SK-MEL-5 (cell line): ENCODE measurements at regions not wholly inside any gene's neighbourhood (a gene's known extent, or its start where the extent isn't known, plus 50 kb on each side); places are given as distances from the start of the nearest gene placed in this dataset.
"Not testable (repeated sequence)": the region's sequence is repeated elsewhere in the genome, so short reads cannot be mapped to it uniquely, and the experiment has no call there.

Source experiments
- DNase-seq: peaks from one replicate; pipeline ENCODE4 v3.0.0-alpha.2; 2016; ENCODE audit warnings: low read depth, low spot score
- in situ Hi-C: cut with HindIII; loops from 2 replicates; pipeline ENCODE4 v1.10.0; 2016; ENCODE audit warnings: low sequenced_read_pairs, high pct_unique_total_duplicates, low pct_unique_long_range_greater_than_20kb

DNA sequence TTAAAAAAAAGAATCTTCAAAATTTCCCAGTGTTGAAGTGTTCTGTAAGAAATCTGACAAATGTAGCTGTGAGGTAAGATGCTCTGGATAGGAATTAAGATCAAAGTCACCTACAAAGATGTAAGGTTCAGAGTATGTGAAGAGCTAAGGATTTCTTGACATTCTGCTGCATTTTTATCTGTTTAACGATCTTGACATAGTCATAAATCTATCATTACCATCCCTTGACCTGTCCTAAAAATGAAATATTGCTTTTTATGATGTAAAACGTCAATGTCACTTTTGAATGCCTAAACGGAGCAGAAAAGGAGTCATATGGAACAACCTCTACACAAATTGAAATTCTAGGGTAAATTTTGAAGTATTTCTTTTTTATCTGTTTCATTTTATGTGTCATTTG lies 939.3 kb downstream of the CDH18 start:
- DNase-seq, result no peak
- in situ Hi-C loops, result no loop called here

DNA sequence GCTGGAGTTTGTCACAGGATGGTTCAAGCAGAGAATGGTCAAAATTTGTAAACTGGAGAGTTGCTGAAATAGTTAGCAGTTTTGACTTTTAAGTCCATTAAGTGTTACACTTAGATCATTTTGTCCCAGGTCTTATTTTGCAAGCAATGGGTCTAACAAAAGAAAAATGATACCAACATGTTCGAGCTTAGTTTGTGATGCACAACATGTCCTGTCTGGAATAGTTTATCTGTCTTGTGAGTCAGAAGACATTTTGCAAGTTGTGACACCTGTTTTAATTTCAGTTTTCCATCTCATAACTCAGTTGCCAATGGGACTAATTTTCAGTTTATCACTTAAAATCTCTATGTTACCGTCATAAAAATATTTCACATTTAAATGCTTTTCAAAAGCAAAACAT lies 929.8 kb downstream of the CDH18 start:
- in situ Hi-C loops, result no loop called here
- DNase-seq, result no peak

DNA sequence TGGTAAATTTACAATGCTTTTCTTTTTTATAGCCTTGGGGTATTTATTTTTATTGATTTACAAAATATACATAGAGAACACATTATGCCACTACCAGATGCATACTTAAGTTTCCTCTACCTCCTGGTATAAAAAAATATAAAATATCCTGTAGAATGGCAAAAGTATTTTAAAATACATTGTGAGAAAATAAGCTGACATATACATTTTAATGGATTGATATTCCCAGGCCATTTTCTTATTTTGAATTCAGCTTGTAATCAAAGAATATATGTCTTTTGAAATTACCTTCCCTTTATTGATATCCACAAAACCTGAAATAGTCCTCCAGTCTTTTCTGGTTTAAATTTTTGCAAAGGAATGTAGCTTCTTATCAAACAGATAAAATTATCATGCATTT lies 923.9 kb downstream of the CDH18 start:
- no peak for DNase-seq
- in situ Hi-C loops, result no loop called here

DNA sequence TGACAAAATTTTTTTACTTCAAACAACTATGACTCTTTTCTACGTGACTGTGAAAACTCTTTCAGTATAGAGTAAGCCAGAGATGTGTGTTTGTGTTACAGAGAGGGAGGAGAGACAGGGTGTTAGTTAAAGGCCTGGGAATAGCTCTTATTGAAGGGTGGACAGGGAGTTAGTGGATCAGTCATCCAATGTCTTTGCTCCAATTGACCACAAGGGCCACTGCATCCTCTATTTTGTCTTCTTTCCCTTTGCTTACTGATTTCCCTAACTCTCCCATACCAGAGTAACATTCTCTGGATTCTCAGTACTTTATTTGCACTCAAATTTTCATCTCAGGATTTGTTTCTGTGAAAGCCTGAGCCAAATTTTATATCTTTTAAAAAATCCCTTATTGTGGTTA lies 920.3 kb downstream of the CDH18 start:
- in situ Hi-C loops, result no loop called here
- no peak for DNase-seq

DNA sequence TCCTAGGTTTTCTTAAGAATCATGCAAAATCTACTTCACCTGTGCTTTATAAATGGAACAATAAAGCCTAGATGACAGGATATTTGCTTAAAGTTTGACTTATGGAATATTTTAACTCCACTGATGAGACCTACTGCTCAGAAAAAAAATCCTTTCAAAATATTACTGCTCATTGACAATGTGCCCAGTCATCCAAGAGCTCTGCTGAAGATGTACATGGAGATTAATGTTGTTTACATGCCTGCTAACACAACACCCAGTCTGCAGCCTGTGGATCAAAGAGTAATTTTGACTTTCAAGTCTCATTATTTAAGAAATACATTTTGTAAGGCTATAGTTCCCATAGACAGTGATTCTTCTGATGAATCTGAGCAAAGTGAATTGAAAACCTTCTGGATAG lies 889.6 kb downstream of the CDH18 start:
- no peak for DNase-seq
- in situ Hi-C loops, result no loop called here

DNA sequence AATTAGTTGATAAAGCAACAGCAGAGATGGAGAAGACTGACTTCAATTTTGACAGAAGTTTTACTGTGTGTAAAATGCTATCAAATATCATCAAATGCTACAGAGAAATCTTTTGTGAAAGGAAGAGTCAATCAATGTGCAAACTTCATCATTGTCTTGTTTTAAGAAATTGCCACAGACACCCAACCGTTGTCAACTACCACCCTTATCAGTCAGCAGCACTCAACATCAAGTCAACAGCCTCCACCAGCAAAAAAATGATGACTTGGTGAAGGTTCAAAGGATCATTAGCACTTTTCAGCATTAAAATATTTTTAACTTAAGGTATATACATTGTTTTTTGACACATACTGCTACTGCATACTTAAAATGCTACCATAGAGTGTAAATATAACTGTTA lies 888.8 kb downstream of the CDH18 start:
- in situ Hi-C loops, result no loop called here
- DNase-seq, result no peak

DNA sequence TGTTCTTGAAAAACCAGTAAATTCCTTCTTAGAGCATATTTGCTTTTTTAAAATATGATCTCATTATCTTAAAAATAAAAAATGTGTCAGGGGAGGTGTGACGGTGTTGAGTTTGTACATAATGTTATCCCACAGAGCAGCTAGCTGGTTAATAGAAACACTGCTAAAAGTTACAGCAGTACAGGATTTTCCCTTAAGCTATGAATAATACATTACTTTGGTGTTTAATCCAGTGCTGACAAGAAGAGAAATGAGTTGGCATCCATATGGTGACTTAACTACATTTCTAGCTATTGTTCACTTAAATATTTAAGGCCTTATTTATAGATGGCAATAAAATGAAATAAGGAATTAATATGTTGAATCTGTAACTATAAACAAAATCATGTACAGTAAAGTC lies 883.1 kb downstream of the CDH18 start:
- no peak for DNase-seq
- in situ Hi-C loops, result no loop called here

DNA sequence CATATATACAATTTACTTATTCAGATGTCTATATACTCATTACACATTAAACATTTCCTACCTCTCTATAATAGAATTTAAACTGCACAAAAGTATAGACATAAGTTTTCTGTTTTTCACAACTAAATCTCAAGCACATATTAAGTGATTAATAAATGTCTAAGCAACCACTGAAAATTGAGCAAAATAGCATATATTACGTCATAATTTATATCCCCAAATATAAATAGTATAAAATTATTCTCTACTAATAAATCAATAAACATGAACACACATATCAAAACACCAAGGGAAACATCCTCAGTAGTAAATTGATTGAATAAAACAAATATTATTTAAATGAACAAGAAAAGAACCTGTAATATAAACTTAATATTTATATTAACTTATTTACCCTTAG lies 865.1 kb downstream of the CDH18 start:
- DNase-seq, result no peak
- in situ Hi-C loops, result no loop called here

DNA sequence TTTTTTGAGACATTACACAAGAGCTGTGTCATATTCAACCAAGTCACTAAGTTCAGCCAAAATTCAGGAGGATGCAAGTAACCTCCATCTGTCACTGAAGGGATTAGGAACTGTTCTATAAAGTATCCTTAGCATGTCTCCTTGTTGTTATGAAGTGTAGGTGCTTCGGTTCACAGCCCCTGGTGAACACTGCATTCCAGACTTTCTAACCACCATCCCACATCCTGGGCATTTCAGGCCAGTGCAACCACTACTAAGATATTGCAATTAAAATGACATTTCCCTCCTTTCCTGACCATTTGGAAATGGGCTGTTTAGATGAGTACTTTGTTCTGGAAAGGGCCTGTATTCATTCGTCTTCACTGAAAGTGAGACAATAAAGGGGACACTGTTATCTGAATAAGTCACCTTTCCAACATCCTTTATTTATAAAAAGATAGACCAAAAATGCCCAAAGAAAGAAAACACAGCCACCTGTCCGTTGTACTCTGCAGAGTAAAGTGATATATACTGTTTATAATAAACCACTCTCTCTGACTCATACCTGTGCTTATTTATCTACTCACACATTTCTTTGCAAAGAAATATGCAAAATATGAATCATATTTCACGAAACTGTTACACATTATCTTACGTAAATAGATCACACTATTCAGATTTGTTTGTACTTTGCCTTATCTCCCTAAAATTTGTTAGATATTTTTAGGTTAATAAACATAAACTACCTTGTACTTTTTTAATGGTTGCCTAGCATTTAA lies 861.9 kb downstream of the CDH18 start:
- in situ Hi-C loops, result no loop called here

DNA sequence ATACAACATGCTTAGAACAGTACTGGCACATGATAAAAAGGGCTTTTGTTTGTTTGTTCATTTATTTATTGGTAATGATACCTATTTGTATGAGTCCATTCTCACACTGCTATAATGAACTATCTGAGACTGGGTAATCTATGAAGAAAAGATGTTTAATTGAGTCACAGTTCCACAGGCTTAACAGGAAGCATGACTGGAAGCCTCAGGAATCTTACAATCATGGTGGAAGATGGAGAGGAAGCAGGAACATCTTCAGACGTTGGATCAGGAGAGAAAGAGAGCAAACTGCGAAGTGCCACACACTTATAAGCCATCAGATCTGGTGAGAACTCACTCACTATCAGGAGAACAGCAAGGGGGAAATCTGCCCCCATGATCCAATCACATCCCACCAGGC lies 847.7 kb downstream of the CDH18 start:
- DNase-seq, result no peak

More for the DNA sequence above, 861.9 kb downstream of the CDH18 start:
- no peak for DNase-seq

DNA sequence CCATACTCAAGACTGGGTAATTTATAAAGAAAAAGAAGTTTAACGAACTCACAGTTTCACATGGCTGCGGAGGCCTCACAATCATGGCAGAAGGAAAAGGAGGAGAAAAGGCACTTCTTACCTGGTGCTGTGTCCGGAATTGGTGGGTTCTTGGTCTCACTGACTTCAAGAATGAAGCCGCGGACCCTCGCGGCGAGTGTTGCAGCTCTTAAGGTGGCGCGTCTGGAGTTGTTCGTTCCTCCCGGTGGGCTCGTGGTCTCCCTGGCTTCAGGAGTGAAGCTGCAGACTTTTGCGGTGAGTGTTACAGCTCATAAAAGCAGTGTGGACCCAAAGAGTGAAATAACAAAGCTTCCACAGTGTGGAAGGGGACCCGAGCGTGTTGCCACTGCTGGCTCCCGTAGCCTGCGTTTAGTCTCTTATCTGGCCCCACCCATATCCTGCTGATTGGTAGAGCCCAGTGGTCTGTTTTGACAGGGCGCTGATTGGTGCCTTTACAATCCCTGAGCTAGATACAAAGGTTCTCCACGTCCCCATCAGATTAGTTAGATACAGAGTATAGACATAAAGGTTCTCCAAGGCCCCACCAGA lies 846.0 kb downstream of the CDH18 start:
- in situ Hi-C loops, DNase-seq: not testable (repeated sequence)

More for the DNA sequence above, 847.7 kb downstream of the CDH18 start:
- in situ Hi-C loops, result no loop called here

DNA sequence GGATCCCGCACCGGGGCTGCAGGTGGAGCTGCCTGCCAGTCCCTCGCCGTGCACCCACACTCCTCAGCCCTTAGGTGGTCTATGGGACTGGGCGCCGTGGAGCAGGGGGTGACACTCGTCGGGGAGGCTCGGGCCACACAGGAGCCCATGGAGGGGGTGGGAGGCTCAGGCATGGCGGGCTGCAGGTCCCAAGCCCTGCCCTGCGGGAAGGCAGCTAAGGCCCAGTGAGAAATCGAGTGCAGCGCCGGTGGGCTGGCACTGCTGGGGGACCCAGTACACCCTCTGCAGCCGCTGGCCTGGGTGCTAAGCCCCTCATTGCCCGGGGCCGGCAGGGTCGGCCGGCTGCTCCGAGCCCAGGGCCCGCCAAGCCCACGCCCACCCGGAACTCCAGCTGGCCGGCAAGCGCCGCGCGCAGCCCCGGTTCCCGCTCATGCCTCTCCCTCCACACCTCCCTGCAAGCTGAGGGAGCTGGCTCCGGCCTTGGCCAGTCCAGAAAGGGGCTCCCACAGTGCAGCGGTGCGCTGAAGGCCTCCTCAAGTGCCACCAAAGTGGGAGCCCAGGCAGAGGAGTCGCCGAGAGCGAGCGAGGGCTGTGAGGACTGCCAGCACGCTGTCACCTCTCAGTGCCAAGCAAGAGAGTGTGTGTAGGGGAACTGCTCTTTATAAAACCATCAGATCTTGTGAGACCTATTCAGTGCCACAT lies 845.1 kb downstream of the CDH18 start:
- in situ Hi-C loops, DNase-seq: not testable (repeated sequence)

DNA sequence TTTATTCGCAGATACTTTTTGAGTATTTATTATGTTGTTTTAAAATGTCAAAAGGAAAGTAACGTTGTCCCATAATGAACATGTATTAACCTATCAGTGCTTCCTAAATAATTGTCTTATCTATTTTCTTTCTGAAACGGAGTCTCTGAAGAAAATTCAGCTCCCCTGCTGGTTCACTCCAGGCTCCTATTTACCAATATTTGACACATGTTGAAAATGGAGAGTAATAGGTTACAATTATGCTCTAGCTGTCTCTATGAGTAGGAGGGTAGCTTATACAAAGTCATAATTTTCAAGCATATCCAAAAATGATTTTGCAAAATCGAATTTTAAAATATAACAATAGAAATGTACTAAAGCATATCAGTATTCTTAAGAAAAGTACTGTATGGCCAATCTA lies 844.1 kb downstream of the CDH18 start:
- DNase-seq, result no peak
- in situ Hi-C loops, result no loop called here

DNA sequence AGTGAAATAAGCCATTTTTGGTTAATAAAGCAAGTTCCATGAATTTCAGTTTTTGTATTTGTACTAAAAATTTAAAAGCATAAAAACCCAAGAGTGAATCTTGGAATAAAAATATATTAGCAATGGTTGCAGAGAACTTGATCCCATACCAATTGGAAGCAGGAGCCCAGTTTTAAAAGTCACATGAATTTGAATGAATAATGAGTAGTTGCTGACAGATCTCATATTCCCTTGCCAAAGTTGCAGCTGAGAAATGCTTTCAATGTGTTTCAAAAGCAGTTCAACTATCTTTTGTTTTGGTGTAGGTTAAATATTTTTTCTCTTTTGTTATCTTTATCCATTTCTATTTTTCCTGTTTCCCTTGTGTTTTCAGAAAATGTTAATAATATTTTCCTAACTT lies 818.6 kb downstream of the CDH18 start:
- in situ Hi-C loops, result no loop called here
- DNase-seq, result no peak

DNA sequence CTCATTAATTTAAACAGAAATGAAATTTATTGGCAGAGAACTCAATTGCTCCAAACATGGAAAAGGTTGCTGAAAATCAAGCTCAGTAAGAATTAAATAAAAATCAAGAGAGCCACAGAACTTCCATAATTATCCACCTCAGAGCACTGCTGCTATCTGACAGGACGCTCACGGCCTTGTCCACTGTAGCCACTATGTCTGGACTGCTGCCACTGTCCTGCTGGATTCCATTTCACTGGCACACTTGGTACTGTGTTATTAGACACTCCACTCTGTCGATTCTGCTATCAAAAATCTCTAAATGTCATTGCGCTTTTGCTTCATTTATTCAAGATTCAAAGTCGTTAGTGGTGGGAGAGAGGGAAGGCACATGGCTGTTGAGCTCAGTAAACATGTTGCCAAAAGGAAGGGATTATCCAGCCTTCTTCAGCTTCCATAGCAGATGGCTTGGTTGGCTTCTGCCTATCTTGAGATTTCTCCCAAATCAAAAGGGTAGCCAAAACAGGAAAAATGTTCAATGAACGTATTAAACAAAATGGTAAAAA lies 815.0 kb downstream of the CDH18 start:
- in situ Hi-C loops, result no loop called here
- no peak for DNase-seq

DNA sequence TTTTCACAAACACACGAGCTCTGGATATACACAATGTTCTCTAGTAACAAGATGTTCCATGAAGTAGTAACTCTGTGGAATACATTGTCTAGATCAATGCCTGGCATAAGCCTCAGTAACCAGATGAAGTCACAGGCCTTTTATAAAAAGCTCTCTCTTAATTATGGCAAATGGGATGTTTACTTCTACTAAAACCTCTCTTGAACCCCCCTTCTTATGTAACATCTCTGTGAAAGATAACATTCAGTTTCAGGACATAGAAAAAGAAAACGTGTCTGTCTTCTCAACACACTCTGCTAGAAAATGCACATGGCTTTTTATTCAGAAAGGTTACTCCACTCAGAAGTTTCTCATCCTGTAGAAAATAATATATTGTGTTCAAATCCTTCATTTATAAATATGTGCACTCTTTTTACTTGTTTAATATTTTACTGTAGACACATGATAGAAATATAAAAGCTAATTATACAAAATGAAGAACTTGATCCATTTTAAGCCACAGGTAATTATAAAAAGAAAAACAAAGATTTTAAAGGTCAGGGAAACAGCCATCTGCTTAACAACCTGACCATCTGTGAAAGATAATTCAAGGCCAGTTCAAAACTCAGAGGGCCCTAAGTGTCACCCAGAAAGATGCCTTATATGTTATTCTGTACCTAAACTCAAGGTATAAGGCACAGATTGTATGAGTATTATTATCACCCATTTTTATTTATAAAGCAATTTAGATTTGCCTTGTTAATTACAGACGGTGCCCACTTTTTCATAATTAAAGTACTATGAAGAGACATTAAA lies 812.0 kb downstream of the CDH18 start:
- no peak for DNase-seq
- in situ Hi-C loops, result no loop called here

DNA sequence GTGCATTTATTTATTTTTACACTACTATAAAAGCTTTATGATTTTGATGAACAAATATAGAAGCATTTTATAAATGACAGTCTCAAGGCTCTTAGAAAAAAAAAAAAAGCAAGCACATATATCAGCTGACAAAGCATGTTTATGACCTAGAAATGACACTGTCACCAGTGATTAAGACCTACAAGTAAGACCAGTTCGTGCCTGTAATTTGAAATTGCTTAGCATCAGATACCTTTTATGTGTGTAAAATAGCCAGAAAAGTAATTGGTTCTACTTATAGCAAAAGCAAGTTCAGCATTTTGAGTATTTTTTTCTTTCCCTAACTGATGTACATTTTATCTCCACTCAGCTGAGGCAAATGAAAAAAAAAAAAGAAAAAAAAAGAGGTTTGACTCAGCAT lies 808.4 kb downstream of the CDH18 start:
- DNase-seq, result no peak
- in situ Hi-C loops, result no loop called here

DNA sequence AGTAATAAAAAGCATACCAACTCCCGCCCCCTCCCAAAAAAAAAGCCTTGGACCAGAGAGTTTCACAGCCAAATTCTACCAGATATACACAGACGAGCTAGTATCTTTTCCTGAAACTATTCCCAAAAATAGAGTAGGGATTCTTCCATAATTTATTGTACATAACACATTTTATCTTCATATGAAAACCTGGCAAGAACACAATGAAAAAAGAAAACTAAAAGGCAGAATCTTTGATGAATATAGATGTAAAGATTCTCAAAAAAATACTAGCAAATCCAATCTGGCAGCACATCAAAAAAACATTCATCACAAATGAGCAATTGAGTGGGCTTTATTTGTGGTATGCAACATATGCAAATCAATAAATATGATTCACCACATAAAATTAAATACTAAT lies 798.8 kb downstream of the CDH18 start:
- DNase-seq, result no peak
- in situ Hi-C loops, result no loop called here
